ENCODE measurements at regions not wholly inside any gene's neighbourhood (a gene's known extent, or its start where the extent isn't known, plus 50 kb on each side); places are given as distances from the start of the nearest gene placed in this dataset.
"Not testable (repeated sequence)": the region's sequence is repeated elsewhere in the genome, so short reads cannot be mapped to it uniquely, and the experiment has no call there.

DNA sequence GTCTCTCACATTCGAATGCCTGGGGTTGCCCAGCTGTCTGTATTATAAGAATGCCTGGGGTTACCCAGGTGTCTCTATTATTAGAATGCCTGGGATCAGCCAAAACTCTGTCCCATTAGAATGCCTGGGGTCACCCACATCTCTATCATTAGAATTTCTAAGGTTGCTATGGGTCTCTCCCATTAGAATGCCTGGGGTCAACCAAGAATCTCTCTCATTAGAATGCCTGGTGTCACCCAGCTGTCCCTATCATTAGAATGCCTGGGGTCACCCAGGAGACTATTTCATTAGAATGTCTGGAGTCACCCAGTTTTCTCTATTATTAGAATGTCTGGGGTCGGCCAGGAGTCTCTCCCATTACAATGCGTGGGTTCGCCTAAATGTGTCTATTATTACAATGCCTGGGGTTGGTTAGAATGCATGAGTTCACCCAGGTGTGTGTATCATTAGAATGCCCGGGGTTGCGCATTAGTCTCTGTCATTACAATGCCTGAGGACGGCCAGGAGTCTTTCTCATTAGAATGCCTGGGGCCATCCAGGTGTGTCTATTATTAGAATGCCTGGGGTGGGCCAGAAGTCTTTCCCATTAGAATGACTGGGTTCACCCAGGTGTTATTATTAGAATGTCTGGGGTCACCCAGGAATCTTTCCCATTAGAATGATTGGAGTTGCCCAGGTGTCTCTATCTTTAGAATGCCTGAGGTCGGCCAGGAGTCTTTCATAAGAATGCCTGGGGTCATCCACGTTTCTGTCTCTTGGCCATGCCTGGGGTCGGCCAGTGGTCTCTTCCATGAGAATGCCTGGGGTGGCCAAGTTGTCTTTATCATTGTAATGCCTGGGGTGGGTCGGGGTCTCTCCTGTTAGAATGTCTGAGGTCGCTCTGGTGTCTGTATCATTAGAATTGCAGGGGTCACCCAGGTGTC is 59.6 kb downstream of the RNF187 start:
- no peak for DNase-seq (ENCODE audit: low spot score)

DNA sequence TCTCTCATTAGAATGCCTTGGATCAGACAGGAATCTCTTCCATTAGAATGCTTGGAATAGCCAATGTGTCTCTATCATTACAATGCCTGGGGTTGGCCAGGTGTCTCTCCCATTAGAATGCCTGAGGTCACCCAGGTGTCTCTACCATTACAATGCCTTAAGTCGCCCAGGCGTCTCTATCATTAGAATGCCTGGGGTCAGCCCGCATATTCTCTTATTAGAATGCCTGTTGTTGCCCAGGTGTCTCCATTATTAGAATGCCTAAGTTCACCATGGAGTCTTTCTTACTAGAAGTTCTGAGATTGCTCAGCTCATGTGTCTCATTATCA is 60.2 kb downstream of the RNF187 start:
- no peak for DNase-seq (ENCODE audit: low spot score)

DNA sequence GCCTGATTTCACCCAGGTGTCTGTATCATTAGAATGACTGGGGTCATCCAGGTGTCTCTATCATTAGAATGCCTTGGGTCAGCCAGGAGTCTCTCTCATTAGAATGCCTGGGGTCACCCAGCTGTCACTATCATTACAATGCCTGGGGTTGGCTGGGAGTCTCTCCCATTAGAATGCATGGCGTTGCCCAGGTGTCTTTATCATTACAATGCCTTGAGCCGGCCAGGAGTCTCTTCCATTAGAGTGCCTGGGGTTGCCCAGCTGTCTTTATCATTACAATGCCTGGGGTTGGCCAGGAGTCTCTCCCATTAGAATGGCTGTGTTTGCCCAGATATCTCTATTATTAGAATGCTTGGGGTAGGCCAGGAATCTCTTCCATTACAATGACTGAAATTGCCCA is 61.6 kb downstream of the RNF187 start:
- DNase-seq (ENCODE audit: low spot score), result no peak

DNA sequence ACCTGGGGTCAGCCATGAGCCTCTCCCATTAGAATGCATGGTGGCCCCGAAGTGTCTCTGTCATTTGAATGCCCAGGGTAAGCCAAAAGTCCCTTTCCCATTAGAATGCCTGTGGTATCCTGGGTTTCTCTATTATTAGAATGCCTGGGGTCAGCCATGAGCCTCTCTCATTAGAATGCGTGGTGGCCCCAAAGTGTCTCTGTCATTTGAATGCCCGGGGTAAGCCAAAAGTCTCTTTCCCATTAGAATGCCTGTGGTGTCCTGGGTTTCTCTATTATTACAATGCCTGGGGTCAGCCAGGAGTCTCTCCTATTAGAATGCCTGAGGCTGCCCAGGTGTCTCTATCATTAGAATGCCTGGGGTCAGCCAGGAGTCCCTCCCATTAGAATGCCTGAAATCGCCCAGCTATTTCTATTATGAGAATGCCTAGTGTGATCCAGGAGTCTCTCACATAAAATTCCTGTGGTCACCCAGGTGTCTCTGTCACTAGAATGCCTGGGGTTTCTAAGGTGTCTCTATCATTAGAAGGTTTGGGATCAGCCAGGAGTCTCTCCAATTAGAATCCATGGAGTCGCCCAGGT is 65.5 kb downstream of the RNF187 start:
- DNase-seq (ENCODE audit: low spot score), result no peak

DNA sequence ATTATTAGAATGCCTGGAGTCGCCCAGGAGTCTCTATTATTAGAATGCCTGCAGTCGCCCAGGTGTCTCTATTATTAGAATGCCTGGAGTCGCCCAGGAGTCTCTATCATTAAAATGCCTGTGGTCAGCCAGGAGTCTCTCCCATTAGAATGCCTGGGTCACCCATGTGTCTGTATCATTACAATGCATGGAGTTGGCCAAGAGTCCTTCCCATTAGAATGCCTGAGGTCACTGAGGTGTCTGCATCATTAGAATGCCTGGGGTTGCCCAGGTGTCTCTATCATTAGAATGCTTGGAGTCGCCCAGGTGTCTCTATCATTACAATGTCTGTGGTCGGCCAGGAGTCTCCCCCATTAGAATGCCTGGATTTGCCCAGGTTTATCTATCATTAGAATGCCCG is 66.9 kb downstream of the RNF187 start:
- DNase-seq (ENCODE audit: low spot score), result no peak

DNA sequence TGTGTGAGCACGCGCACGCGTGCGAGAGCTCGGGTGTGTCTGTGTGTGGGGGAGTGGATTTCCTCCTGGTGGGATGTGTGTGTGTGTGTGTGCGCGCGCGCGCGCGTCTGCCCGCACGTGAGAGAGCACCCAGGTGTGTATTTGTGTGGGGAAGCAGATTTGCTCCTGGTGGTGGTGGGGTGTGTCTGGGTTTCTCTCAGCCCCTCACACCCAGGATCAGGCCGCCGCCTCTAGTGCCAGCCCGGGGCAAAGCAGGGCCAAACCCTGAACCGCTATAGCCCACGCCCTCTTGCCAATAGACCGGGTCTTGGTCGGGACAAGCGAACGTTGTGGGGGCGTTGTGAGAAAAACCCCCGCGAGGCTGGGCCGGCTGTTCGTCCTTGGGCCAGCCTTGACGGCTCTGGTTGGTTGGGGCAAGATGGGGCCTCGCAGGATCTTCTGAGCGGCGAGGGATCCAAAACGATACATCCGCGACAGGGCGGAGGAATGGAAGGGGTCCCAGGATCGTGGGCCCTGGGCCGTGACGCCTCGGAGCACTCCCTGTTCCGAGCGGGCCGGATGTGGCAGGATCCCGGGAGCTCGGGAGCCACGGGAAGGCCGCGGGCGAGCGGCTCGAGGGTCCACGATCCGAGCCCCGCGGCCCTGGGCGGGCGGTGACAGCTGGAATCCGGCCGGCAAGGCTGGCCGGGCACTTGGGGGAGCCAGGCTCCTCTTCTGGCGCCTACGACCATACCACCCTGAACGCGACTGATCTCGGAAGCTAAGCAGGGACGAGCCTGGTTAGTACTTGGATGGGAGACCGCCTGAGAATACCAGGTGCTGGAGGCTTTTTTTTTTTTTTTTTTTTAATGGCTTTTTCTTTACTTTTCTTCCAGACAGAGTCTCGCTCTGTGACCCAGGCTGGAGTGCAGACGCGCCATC is 68.2 kb downstream of the RNF187 start:
- DNase-seq (ENCODE audit: low spot score), result peak; percentile 66

DNA sequence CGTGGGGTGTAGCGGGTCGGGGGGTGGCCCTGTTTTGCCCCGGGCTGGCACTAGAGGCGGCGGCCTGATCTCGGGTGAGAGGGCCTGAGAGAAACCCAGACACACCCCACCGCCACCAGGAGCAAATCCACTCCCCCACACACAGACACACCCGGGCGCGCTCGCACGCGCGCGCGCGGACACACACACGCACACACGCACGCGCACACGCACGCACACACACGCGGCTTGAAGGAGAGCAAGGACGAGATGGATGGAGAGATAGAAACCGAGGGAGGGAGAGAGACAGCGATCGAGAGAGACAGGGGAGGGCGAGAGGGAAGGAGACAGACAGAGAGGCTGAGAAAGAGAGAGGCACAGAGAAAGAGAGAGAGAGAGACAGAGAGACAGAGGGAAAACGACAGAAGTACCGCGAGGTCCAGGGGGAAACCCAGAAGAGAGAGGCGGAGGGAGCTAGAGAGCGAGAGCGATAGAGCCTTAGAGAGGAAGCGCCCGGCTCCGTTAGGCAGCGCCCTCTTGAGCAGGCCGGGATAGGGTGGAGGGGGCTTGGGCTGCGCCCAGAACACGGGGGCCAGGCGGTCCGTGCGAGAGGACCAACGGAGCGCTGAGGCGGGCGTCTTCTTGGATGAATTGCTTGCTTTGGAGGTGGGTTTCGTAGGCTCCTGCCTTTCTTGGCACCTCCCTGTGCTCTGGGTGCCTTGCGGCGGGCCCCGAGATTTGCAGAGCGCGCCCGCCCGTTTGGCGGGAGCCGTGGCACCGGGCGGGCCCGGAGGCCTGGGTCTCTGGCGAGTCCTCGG is 69.7 kb downstream of the RNF187 start:
- DNase-seq (ENCODE audit: low spot score), result not testable (repeated sequence)
